ENCODE measurements at regions not wholly inside any gene's neighbourhood (a gene's known extent, or its start where the extent isn't known, plus 50 kb on each side); places are given as distances from the start of the nearest gene placed in this dataset.

- no peaks in the 10 kb centered on the region for H4K20me1 ChIP-seq (ENCODE audit: insufficient read depth, low read length, poor library complexity, severe bottlenecking)
- no peaks in the 10 kb centered on the region for H3K9me3 ChIP-seq (ENCODE audit: insufficient read depth, low read depth, low read length)
- no peak overlapping the region for H3K4me2 ChIP-seq (ENCODE audit: low read depth, low read length, poor library complexity, severe bottlenecking)
- H2AFZ ChIP-seq (ENCODE audit: low read length) = peak overlapping the region; percentile 77
- no peaks in the 10 kb centered on the region for H3K9me2 ChIP-seq (replicated peaks; ENCODE audit: low read depth, low read length)
- no peaks in the 10 kb centered on the region for H3K4me1 ChIP-seq (ENCODE audit: insufficient read depth, low read length, poor library complexity, severe bottlenecking)
- no peaks in the 10 kb centered on the region for H3K36me3 ChIP-seq (ENCODE audit: insufficient read depth, low read length)
- no peak for TF ChIP-seq EZH2phosphoT487 (IDR thresholded peaks at IDR 0.05; ENCODE audit: borderline replicate concordance)
- TF ChIP-seq CTCF (conservative IDR thresholded peaks at IDR 0.05; ENCODE audit: low read length) = no peak
- H3F3A ChIP-seq (ENCODE audit: low read depth) = no peaks in the 10 kb centered on the region
- H3K9ac ChIP-seq (ENCODE audit: low read depth, low read length, poor library complexity, severe bottlenecking) = no peak overlapping the region
- no peaks in the 10 kb centered on the region for H3K79me2 ChIP-seq (ENCODE audit: insufficient read depth, low read length)
- no peaks in the 10 kb centered on the region for H3K27me3 ChIP-seq (ENCODE audit: insufficient read depth, low read length, poor library complexity, severe bottlenecking)
- H3K4me3 ChIP-seq (ENCODE audit: low read length, poor library complexity, severe bottlenecking) = no peak overlapping the region
These were observed 164.2 kb upstream of the ATXN1 start for GRCh38 chr6:16925461-16925860.

GRCh38 chr6:16922282-16922681 lies 161.0 kb upstream of the ATXN1 start:
- Histone ChIP-seq H3K4me2 (ENCODE audit: low read depth, low read length, poor library complexity, severe bottlenecking) (no peak overlapping the region), H4K20me1 (ENCODE audit: insufficient read depth, low read length, poor library complexity, severe bottlenecking) (no peaks in the 10 kb centered on the region), H3K27me3 (ENCODE audit: insufficient read depth, low read length, poor library complexity, severe bottlenecking) (no peaks in the 10 kb centered on the region), H3K36me3 (ENCODE audit: insufficient read depth, low read length) (no peaks in the 10 kb centered on the region), H3K79me2 (ENCODE audit: insufficient read depth, low read length) (no peaks in the 10 kb centered on the region), H3K9me3 (ENCODE audit: insufficient read depth, low read depth, low read length) (no peaks in the 10 kb centered on the region), H3F3A (ENCODE audit: low read depth) (no peaks in the 10 kb centered on the region), H3K4me3 (ENCODE audit: low read length, poor library complexity, severe bottlenecking) (no peak overlapping the region), H3K9me2 (replicated peaks; ENCODE audit: low read depth, low read length) (no peaks in the 10 kb centered on the region), H3K4me1 (ENCODE audit: insufficient read depth, low read length, poor library complexity, severe bottlenecking) (no peaks in the 10 kb centered on the region), H2AFZ (ENCODE audit: low read length) (no peak overlapping the region), H3K9ac (ENCODE audit: low read depth, low read length, poor library complexity, severe bottlenecking) (no peak overlapping the region)
- no peak for TF ChIP-seq CTCF (conservative IDR thresholded peaks at IDR 0.05; ENCODE audit: low read length)
- TF ChIP-seq EZH2phosphoT487 (IDR thresholded peaks at IDR 0.05; ENCODE audit: borderline replicate concordance) = no peak

GRCh38 chr6:16921399-16922110 lies 160.3 kb upstream of the ATXN1 start:
- Histone ChIP-seq H3K9me3 (ENCODE audit: insufficient read depth, low read depth, low read length) (no peaks in the 10 kb centered on the region), H3K4me2 (ENCODE audit: low read depth, low read length, poor library complexity, severe bottlenecking) (no peak overlapping the region), H3K9ac (ENCODE audit: low read depth, low read length, poor library complexity, severe bottlenecking) (no peak overlapping the region), H3K9me2 (replicated peaks; ENCODE audit: low read depth, low read length) (no peaks in the 10 kb centered on the region), H3K36me3 (ENCODE audit: insufficient read depth, low read length) (no peaks in the 10 kb centered on the region), H4K20me1 (ENCODE audit: insufficient read depth, low read length, poor library complexity, severe bottlenecking) (no peaks in the 10 kb centered on the region), H3K27me3 (ENCODE audit: insufficient read depth, low read length, poor library complexity, severe bottlenecking) (no peaks in the 10 kb centered on the region), H2AFZ (ENCODE audit: low read length) (peak overlapping the region; percentile 66), H3K79me2 (ENCODE audit: insufficient read depth, low read length) (no peaks in the 10 kb centered on the region), H3F3A (ENCODE audit: low read depth) (no peaks in the 10 kb centered on the region), H3K4me1 (ENCODE audit: insufficient read depth, low read length, poor library complexity, severe bottlenecking) (no peaks in the 10 kb centered on the region), H3K4me3 (ENCODE audit: low read length, poor library complexity, severe bottlenecking) (no peak overlapping the region)
- TF ChIP-seq CTCF (conservative IDR thresholded peaks at IDR 0.05; ENCODE audit: low read length) = no peak
- TF ChIP-seq EZH2phosphoT487 (IDR thresholded peaks at IDR 0.05; ENCODE audit: borderline replicate concordance) = no peak
